ENCODE measurements at regions not wholly inside any gene's neighbourhood (a gene's known extent, or its start where the extent isn't known, plus 50 kb on each side); places are given as distances from the start of the nearest gene placed in this dataset.

DNA sequence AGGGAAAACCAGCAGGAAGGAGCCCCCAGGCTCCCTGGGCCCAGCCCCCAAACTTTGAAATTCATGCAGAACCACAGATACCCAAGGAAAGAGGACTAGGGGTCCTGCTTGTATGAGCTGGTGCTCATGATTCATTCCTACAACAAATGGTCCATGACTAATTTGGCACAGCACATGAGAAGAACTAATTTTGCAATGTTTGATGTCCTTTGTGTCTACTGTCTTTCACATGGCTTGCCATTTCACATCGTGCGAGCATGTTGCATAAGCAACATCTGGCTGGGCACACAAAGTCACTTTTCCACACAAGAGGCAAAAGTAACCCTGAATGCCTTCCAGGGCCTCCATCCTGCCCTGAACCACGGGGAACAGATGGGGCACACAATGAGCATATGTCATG lies 149.6 kb upstream of the APCDD1 start:
- TF ChIP-seq, protein P1, sequence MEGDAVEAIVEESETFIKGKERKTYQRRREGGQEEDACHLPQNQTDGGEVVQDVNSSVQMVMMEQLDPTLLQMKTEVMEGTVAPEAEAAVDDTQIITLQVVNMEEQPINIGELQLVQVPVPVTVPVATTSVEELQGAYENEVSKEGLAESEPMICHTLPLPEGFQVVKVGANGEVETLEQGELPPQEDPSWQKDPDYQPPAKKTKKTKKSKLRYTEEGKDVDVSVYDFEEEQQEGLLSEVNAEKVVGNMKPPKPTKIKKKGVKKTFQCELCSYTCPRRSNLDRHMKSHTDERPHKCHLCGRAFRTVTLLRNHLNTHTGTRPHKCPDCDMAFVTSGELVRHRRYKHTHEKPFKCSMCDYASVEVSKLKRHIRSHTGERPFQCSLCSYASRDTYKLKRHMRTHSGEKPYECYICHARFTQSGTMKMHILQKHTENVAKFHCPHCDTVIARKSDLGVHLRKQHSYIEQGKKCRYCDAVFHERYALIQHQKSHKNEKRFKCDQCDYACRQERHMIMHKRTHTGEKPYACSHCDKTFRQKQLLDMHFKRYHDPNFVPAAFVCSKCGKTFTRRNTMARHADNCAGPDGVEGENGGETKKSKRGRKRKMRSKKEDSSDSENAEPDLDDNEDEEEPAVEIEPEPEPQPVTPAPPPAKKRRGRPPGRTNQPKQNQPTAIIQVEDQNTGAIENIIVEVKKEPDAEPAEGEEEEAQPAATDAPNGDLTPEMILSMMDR (IDR thresholded peaks at IDR 0.05): no peak
- no peak for TF ChIP-seq POLR2A (IDR thresholded peaks at IDR 0.05)
